GM10266 (cell line): ENCODE measurements at regions not wholly inside any gene's neighbourhood (a gene's known extent, or its start where the extent isn't known, plus 50 kb on each side); places are given as distances from the start of the nearest gene placed in this dataset.

ENCODE experiments used
- DNase-seq: peaks from one replicate; pipeline ENCODE4 v3.0.0; 2012; ENCODE audit errors: extremely low spot score
- TF ChIP-seq, protein P1 (sequence below): IDR thresholded peaks from 2 replicates; pipeline ENCODE4 v1.5.1; 2012; ENCODE audit warnings: mild to moderate bottlenecking, low read depth; ENCODE audit not compliant: control insufficient read depth, insufficient read depth; ENCODE audit errors: missing control alignments

DNA sequence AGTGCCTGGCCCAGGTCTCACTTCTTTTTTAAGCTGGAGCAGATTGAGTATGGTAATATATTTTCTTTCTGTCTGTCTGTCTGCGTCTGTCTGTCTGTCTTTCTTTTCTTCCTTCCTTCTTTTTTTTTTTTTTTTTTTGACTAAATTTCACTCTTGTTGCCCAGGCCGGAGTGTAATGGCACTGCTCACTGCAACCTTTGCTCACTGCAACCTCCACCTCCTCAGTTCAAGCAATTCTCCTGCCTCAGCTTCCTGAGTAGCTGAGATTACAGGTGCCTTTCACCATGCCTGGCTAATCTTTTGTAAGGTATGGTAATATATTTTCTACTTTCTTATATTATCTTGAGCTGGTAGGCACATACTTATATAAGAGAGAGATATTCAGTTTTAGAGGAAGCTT, 196.3 kb upstream of the MARCKS start:
- DNase-seq, result no peak
- TF ChIP-seq, protein P1, sequence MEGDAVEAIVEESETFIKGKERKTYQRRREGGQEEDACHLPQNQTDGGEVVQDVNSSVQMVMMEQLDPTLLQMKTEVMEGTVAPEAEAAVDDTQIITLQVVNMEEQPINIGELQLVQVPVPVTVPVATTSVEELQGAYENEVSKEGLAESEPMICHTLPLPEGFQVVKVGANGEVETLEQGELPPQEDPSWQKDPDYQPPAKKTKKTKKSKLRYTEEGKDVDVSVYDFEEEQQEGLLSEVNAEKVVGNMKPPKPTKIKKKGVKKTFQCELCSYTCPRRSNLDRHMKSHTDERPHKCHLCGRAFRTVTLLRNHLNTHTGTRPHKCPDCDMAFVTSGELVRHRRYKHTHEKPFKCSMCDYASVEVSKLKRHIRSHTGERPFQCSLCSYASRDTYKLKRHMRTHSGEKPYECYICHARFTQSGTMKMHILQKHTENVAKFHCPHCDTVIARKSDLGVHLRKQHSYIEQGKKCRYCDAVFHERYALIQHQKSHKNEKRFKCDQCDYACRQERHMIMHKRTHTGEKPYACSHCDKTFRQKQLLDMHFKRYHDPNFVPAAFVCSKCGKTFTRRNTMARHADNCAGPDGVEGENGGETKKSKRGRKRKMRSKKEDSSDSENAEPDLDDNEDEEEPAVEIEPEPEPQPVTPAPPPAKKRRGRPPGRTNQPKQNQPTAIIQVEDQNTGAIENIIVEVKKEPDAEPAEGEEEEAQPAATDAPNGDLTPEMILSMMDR, result no peak

DNA sequence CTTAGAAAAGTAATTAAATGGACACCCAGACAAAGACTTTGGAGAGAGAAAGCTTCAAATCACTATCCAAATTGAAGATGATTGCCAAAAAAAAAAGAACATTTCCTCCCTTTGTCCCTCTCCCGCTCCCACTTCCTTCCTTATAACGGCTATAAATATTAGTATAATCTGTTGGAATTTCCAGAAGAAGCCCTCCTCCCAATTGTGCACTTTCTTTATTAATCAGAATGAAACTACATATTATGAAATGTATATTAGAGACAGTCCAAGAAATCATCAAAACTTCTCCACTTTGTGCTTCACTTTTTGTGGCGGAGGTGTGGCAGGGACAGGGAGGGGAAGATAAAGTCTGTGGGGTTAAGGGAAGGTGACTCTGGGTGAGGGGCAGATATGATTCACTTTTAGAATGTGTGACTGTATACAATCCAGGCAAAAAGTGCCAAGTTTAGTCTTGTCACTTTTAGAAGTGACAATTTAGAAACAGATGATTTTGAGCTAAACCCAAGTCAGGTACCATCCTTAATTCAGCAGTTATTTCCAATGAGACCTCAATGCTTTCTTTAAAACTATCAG, 195.0 kb upstream of the MARCKS start:
- no peak for DNase-seq
- TF ChIP-seq, protein P1, result no peak

DNA sequence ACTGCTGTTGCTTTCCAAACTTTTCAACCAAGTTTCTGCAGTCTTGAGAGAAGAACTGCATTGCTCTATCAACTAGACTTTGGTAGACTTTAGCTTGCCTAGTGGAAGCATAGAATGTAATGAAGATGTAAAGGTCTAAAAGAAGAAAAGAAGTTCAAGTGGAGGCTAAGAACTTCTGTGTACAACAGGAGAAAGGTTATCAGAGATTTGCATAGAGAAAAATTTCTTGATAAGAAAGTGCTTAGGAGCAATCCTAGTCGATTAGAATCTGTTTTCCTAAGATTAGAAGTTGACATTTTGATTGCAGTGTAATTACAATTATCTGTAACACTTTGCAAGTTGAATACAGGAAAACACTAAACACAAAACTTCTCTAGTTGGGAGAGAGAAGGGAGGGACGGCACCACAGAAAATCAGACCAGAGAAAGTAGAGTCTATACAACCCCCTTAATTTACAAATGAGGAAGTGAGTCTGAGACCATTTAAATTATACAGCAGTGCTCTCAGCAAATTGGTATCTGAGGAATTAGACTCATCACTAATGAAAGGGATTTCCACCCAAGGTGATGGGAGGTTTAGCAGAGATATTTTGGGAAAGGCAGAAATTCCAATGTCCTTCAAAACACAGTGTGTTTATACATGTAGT, 194.3 kb upstream of the MARCKS start:
- TF ChIP-seq, protein P1, result no peak
- DNase-seq, result no peak

DNA sequence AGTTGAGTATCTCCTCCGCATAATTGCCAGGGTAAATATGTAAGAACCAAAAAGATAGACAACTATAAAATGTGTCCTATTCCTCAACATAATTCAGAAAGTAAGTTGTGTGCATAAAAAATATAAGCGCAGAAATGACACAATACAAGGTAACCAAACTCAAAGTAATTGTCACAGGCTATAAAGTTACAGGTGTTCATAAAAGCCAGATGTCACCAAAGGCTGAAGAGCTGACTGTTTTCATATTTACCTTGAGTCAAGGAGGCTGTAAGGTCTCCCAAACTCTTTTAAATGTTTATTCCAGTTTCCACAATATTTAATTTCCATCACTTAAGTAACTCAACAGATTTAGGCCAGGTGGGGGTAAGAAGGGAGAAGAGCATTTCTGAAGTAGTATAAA, 192.2 kb upstream of the MARCKS start:
- no peak for DNase-seq

DNA sequence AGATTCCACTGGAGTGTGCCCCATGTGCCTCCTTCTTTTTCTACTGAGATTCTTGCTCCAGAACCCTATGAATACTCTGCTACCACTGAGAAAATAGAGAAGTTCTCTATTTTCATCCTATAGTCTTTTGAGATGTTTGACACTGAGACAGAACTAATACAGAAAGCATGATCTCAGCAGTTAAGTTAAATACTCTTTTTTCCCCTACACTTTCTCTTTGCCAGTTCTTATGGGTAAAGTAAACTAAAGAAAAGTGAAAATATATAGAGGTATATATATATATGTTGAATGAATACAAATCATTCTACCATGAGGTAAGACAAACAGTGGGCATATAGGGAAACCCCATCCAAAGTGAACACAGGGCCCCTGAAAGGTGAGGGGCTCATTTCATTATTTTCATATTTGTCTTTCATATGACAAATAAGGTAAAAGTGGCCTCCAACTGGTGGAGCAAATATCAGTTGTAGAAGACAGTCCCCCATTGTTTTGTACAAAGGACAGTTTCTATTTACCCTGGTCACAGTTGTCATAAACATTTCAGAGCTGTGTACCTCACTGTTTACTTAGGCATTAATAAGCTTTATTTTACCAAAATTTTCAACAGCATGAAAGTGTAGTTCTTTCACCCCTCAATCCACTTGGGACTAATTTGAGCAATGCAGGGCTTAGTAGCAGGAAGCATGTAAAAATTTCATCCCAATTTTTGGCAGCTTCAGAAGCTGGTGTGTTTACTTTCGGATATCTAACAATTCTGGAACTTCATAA, 188.3 kb upstream of the MARCKS start:
- TF ChIP-seq, protein P1, result no peak
- no peak for DNase-seq

More for the DNA sequence above, 192.2 kb upstream of the MARCKS start:
- TF ChIP-seq, protein P1, result no peak

DNA sequence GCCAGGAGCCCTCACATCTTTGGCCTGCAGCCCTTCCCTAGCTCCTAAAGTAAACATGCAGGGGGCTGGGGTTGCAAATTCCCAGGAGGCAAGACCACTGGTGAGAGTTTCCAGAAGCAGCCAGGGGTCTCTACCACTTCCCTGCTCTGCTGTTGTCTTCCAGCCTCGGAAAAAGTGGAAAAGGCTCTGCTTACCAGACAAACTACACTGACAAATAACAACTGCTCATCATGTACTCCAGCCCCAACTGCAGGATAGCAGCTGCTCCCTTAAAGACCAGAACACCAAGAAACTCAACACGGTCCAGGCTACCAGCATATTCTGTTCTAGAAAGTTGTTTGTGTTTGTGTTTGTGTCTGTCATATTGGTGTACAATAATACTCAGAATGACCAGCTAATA, 187.5 kb upstream of the MARCKS start:
- DNase-seq, result no peak
- TF ChIP-seq, protein P1, result no peak

DNA sequence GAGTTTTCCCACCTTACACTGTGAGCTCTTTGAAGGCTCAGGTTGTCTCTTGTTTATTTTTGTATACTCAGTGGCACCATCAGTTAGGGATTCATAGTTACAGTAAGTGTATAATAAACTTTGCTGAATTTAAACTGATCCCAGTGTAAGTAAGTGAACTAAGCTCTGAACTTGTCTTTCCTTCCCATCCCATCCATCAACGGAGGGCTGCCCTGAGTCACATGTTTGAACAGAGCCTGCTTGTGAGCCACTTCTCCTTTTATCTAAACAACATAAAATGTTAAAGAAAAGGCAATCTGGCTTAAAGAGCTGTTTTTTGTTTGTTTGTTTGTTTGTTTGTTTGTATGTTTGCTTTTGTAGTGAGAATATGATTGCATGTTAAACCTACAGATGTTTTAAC, 185.7 kb upstream of the MARCKS start:
- no peak for DNase-seq
- TF ChIP-seq, protein P1, result no peak
